ENCODE measurements at regions not wholly inside any gene's neighbourhood (a gene's known extent, or its start where the extent isn't known, plus 50 kb on each side); places are given as distances from the start of the nearest gene placed in this dataset.

DNA sequence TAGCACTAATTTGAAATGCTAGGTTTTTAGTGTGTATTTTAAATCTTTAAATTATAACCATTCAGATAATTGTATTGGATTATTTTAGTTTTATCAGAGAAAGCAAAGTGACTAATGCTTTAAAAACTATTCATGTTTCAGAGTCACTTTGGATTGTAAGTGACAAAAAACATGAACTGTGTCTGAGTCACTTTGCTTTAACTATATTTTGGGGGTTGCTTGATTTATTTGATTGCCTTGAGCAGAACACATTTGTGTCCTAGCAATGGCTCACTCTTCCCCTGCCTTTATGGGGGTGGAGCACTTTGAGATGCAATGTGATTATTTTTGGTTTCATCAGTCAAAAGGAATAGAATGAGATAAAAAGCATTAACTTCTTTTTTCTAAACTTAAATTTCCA is 188.4 kb upstream of the ARX start:
- no peak for DNase-seq (ENCODE audit: low read depth)
- H3K4me3 ChIP-seq (ENCODE audit: low read depth, low read length), result no peak overlapping the region
- TF ChIP-seq, protein P1, sequence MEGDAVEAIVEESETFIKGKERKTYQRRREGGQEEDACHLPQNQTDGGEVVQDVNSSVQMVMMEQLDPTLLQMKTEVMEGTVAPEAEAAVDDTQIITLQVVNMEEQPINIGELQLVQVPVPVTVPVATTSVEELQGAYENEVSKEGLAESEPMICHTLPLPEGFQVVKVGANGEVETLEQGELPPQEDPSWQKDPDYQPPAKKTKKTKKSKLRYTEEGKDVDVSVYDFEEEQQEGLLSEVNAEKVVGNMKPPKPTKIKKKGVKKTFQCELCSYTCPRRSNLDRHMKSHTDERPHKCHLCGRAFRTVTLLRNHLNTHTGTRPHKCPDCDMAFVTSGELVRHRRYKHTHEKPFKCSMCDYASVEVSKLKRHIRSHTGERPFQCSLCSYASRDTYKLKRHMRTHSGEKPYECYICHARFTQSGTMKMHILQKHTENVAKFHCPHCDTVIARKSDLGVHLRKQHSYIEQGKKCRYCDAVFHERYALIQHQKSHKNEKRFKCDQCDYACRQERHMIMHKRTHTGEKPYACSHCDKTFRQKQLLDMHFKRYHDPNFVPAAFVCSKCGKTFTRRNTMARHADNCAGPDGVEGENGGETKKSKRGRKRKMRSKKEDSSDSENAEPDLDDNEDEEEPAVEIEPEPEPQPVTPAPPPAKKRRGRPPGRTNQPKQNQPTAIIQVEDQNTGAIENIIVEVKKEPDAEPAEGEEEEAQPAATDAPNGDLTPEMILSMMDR (conservative IDR thresholded peaks at IDR 0.05; ENCODE audit: low read depth, low read length), result no peak

DNA sequence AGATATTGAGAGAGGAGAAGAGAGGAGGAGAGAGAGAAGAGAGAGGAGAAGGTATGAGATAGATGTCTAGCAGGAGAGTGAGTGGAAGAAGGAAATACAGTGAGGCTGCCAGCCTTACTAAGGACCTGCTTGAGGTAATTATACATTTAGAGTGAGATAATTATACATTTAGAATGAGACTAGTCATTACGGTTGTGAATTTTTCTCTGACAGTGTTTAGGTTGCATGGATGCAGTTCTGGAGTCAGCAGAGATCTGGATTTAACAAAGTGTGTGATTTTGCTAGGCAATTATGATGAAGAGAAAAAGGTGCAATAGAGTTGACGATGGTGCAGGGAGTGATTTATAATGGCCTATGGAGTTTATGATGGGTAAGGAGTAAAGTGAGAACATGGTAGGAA is 187.1 kb upstream of the ARX start:
- TF ChIP-seq, protein P1 (conservative IDR thresholded peaks at IDR 0.05; ENCODE audit: low read depth, low read length), result no peak
- DNase-seq (ENCODE audit: low read depth), result no peak
- H3K4me3 ChIP-seq (ENCODE audit: low read depth, low read length), result no peak overlapping the region

DNA sequence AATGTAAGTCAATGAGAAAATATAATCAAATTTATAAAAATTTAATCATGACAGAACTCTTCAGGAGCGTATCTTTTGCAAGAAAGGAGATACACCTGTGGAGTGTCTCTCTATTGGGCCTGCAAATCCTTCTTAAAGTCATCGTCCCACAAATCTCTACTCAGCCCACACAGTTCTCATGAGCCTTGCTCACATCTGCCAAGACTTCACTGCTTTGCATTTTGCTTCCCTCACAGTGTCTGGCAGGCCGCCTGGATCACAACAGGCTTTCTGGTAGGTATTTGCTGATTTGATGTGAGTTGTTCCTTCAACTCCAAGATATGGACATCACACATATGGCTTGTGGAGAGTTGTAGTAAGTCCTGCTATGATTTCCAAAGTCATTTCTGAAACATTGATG is 183.1 kb upstream of the ARX start:
- TF ChIP-seq, protein P1 (conservative IDR thresholded peaks at IDR 0.05; ENCODE audit: low read depth, low read length), result no peak

DNA sequence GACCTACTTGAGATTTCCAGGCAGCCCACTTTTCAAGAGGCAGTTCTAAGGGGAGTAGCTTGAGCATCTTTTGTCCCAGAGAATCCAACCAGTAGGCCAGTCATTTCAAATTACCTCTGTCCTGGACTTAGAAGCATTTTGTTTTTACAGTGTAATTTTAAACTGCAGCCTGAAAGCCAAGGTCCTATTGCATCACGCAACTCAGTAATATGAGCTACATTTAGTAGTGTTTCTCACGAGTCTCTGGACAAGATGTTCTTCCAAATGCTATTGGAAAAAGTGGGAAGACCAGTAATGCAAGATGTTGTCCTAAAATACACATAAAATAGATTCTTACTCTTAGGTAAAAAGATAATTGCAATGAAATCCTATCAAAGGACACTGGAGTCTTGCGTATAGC is 182.5 kb upstream of the ARX start:
- TF ChIP-seq, protein P1 (conservative IDR thresholded peaks at IDR 0.05; ENCODE audit: low read depth, low read length), result no peak
- H3K4me3 ChIP-seq (ENCODE audit: low read depth, low read length), result no peak overlapping the region
- no peak for DNase-seq (ENCODE audit: low read depth)

More for the DNA sequence above, 183.1 kb upstream of the ARX start:
- no peak overlapping the region for H3K4me3 ChIP-seq (ENCODE audit: low read depth, low read length)
- no peak for DNase-seq (ENCODE audit: low read depth)

DNA sequence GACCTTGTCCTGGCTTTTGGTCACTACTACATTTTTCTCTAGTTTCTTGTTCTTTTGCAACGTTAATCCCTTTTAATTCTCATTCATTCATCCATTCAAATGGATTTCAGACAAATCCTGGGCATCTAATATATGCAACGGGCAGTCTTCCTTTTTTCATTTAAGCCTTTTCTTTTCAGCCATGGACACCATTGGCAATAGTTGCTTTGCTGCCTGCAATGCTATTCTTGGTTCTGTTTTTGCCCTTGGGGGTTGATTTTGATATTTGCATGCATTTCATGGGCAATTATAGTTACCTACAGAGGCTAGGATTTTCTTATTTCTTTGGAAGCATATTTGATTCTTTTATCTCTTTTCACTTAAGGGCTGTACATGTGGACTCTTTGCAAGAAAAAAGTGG is 180.5 kb upstream of the ARX start:
- TF ChIP-seq, protein P1 (conservative IDR thresholded peaks at IDR 0.05; ENCODE audit: low read depth, low read length), result no peak
- no peak overlapping the region for H3K4me3 ChIP-seq (ENCODE audit: low read depth, low read length)
- DNase-seq (ENCODE audit: low read depth), result no peak

DNA sequence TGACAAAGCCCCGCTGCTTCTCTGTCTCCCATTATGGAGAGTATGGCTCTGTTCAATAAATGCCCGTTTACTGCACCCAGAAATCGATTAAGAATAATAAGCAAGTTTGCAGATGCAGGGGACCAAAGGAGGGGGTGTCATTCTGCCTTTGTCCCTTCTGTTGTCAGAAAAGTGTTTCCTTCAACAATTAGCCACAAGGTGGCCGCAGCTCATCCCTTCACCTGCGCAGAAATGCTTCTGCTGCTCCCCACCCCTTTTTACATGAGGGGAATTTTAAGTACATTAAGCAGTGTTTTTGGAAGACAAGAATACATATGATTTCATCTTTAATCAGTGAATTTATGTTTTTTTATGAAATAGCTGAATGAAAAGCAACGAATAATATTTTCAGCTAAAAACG is 175.6 kb upstream of the ARX start:
- DNase-seq (ENCODE audit: low read depth), result no peak
- TF ChIP-seq, protein P1 (conservative IDR thresholded peaks at IDR 0.05; ENCODE audit: low read depth, low read length), result peak; percentile 32
- H3K4me3 ChIP-seq (ENCODE audit: low read depth, low read length), result no peak overlapping the region

DNA sequence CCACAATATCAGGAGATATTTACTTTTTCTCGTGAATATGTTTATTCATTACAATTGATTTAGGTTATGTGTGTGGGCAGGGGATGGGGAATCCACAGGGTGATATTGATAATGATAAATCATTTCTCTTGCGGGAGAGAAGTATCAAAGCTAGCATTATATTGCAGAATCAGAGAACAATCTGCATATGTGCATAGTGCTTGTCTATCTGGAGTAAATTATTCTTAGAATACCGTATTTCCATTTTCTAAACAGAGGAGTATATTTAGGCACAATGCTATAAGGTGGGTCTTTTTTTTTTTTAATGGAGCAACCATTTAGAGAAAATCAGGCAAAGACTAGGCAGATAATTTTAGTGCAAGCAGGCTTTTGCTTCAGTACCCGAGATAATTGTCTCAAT is 166.0 kb upstream of the ARX start:
- no peak for DNase-seq (ENCODE audit: low read depth)
- TF ChIP-seq, protein P1 (conservative IDR thresholded peaks at IDR 0.05; ENCODE audit: low read depth, low read length), result no peak
- no peak overlapping the region for H3K4me3 ChIP-seq (ENCODE audit: low read depth, low read length)
